Caco-2 (cell line): ENCODE measurements at regions not wholly inside any gene's neighbourhood (a gene's known extent, or its start where the extent isn't known, plus 50 kb on each side); places are given as distances from the start of the nearest gene placed in this dataset.

Source experiments
- BruUV-seq: library from RNA; stranded (reverse); fragments of 400-500 nt; replicated peaks from 2 replicates; lab custom pipeline; 2021; lab: Mats Ljungman, UMichigan
- CTCF ChIA-PET: fragments of 300-600 bp; sonication (Branson Sonifier 250); formaldehyde crosslinking; loops from one replicate; lab custom pipeline; 2022; ENCODE audit warnings: antibody characterized with exemption; lab: Charles Lee
- POLR2A ChIA-PET: fragments of 300-600 bp; sonication (Branson Sonifier 250); formaldehyde crosslinking; loops from one replicate; lab custom pipeline; 2022; ENCODE audit warnings: antibody characterized with exemption; lab: Charles Lee
- DNase-seq, 2 experiments: peaks; one replicate each; pipeline versions ENCODE4 v3.0.0 to v3.0.0-alpha.2; 2020 to 2022
- H3K27me3 ChIP-seq: replicated peaks from 2 replicates; pipeline ENCODE4 v1.6.0; 2011; ENCODE audit warnings: low read length; ENCODE audit not compliant: control insufficient read depth, insufficient read depth
- H3K36me3 ChIP-seq: 2 replicates; pipeline ENCODE4 v1.5.1; 2011; ENCODE audit warnings: low read length; ENCODE audit not compliant: control insufficient read depth, insufficient read depth
- H3K4me1 ChIP-seq: fragments of 250-450 bp; sonication (Bioruptor Pico); 2 replicates; pipeline ENCODE4 v1.5.1; 2020; ENCODE audit warnings: mild to moderate bottlenecking
- H3K4me3 ChIP-seq: 2 replicates; pipeline ENCODE4 v1.5.1; 2011; ENCODE audit warnings: low read depth, mild to moderate bottlenecking, control low read depth, low read length
- H3K9me3 ChIP-seq: fragments of 250-450 bp; sonication (Bioruptor Pico); 2 replicates; pipeline ENCODE4 v1.5.1; 2020; ENCODE audit warnings: mild to moderate bottlenecking, moderate library complexity
- H3K27ac Mint-ChIP-seq: one replicate; pipeline ENCODE4 v1.8.0; 2022; ENCODE audit warnings: mixed read lengths; ENCODE audit not compliant: unreplicated experiment
- H3K27me3 Mint-ChIP-seq: one replicate; pipeline ENCODE4 v1.8.0; 2022; ENCODE audit warnings: mixed read lengths; ENCODE audit not compliant: insufficient read depth, unreplicated experiment
- H3K36me3 Mint-ChIP-seq: one replicate; pipeline ENCODE4 v1.8.0; 2022; ENCODE audit warnings: mild to moderate bottlenecking, mixed read lengths; ENCODE audit not compliant: insufficient read depth, unreplicated experiment
- H3K4me1 Mint-ChIP-seq: one replicate; pipeline ENCODE4 v1.8.0; 2022; ENCODE audit warnings: low read depth, mixed read lengths; ENCODE audit not compliant: unreplicated experiment
- H3K4me3 Mint-ChIP-seq: one replicate; pipeline ENCODE4 v1.8.0; 2022; ENCODE audit warnings: mild to moderate bottlenecking, moderate library complexity, mixed read lengths; ENCODE audit not compliant: unreplicated experiment
- H3K9me3 Mint-ChIP-seq: one replicate; pipeline ENCODE4 v1.8.0; 2022; ENCODE audit warnings: mixed read lengths; ENCODE audit not compliant: unreplicated experiment
- CTCF ChIP-seq, 2 experiments: fragments of 200-600 bp in 1 of 2; IDR thresholded peaks; 1 replicate in 1 of 2; 2 replicates in 1 of 2; pipeline versions ENCODE4 v1.5.1 to v1.8.0; 2011 to 2022; ENCODE audit warnings: antibody characterized with exemption in 1 of 2, control low read depth in 1 of 2, inconsistent platforms in 1 of 2, low read depth in 1 of 2, low read length in 1 of 2, mild to moderate bottlenecking in 1 of 2, moderate library complexity in 1 of 2; ENCODE audit not compliant: insufficient read depth in 1 of 2, severe bottlenecking in 1 of 2, unreplicated experiment in 1 of 2
- intact Hi-C: fragments of 100-400 bp; cut with micrococcal nuclease; formaldehyde crosslinking; loops from one replicate; pipeline ENCODE4 v1.10.0; 2022; ENCODE audit not compliant: unreplicated experiment

DNA sequence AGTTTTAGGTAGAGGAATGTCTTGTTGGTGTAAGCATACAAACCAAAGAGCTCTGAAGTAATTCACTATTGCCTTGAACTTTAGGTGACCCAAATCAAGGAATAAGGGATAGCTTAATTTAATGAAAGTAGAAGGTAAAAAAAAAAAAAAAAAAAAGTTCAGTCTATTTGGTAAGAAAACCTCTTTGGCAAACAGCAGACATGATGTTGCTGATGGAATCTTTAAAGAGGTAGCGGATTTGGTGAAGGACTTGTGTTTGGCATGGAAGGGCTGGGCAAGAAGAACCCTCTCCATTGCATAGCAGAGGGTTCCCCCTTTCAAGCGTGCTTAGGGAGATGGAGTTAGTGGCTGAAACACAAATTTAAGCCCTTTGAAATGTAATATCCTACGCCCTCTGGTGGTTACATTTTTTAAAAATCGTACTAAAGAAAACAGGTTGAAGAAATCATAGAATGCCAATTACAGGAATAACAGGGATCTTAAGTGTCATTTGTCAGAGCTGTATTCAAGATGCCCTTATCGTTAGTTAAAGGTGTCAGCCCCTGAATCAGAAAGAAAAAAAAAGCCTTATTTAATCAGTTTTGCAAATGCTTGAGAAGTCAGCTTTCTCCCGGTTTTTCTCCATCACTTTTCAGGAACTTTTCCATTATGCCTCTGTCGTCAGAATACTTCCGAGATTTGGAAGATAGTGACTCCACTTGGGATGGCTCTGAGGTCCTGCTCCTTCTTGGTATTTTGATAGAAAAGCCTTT is 383.1 kb downstream of the KCNJ2 start:
- peak in 1 of 2 experiments; percentile 45 for DNase-seq
- H3K4me1 ChIP-seq, result no peaks in the 10 kb centered on the region
- H3K4me3 Mint-ChIP-seq, result no peak overlapping the region
- CTCF ChIA-PET, result interaction anchor here (0.6 kb wide), 3 partner anchors 15 to 496 kb away, joined by 3 to 8 read pairs (median 3); no protein-coding TSS in a partner anchor
- BruUV-seq, result no TSS peak
- no peaks in the 10 kb centered on the region for H3K36me3 ChIP-seq
- no peaks in the 10 kb centered on the region for H3K36me3 Mint-ChIP-seq
- no peak overlapping the region for H3K4me3 ChIP-seq
- TF ChIP-seq CTCF (IDR thresholded peaks at IDR 0.05; ENCODE audit: insufficient read depth in 1 of 2, low read depth in 1 of 2, low read length in 1 of 2, severe bottlenecking in 1 of 2, unreplicated experiment in 1 of 2), result peak; percentile 47 to 70
- no peaks in the 10 kb centered on the region for H3K27me3 ChIP-seq
- POLR2A ChIA-PET, result interaction anchor here (0.6 kb wide), 1 partner anchor 73 kb away, joined by 4 read pairs; no protein-coding TSS in a partner anchor
- peaks cover 6% of the 10 kb centered on the region for H3K4me1 Mint-ChIP-seq
- H3K9me3 ChIP-seq, result 0 out of 2 replicates have a peak, but pooled peaks cover 5% of the 10 kb centered on the region
- no peaks in the 10 kb centered on the region for H3K27me3 Mint-ChIP-seq
- intact Hi-C loops, result loop anchor here (5.0 kb wide), 5 partner anchors 150 to 1025 kb away; partner anchors contain the start of gene KCNJ2
- no peaks in the 10 kb centered on the region for H3K9me3 Mint-ChIP-seq
- no peak overlapping the region for H3K27ac Mint-ChIP-seq

GRCh38 chr17:70552982-70553334 is 383.6 kb downstream of the KCNJ2 start:
- POLR2A ChIA-PET, result no interaction called here
- no peak overlapping the region for H3K4me3 Mint-ChIP-seq
- CTCF ChIA-PET, result interaction anchor here (0.6 kb wide), 1 partner anchor 48 kb away, joined by 3 read pairs; no protein-coding TSS in a partner anchor

GRCh38 chr17:70555723-70556122 is 386.4 kb downstream of the KCNJ2 start:
- Mint-ChIP-seq H3K4me1 (peaks cover 6% of the 10 kb centered on the region), H3K27me3 (no peaks in the 10 kb centered on the region), H3K4me3 (no peak overlapping the region), H3K36me3 (no peaks in the 10 kb centered on the region), H3K9me3 (no peaks in the 10 kb centered on the region), H3K27ac (no peak overlapping the region)
- H3K36me3 ChIP-seq, result no peaks in the 10 kb centered on the region
- H3K4me3 ChIP-seq, result no peak overlapping the region
- no peaks in the 10 kb centered on the region for H3K27me3 ChIP-seq
- no peaks in the 10 kb centered on the region for H3K4me1 ChIP-seq
- no TSS peak for BruUV-seq
- POLR2A ChIA-PET, result no interaction called here
- no peak for DNase-seq
- no peak for TF ChIP-seq CTCF (IDR thresholded peaks at IDR 0.05; ENCODE audit: insufficient read depth in 1 of 2, low read depth in 1 of 2, low read length in 1 of 2, severe bottlenecking in 1 of 2, unreplicated experiment in 1 of 2)
- intact Hi-C loops, result no loop called here
- CTCF ChIA-PET, result no interaction called here
- 0 out of 2 replicates have a peak, but pooled peaks cover 5% of the 10 kb centered on the region for H3K9me3 ChIP-seq

More at GRCh38 chr17:70552982-70553334, 383.6 kb downstream of the KCNJ2 start:
- H3K27ac Mint-ChIP-seq, result no peak overlapping the region
- H3K4me1 ChIP-seq, result no peaks in the 10 kb centered on the region
- no peak for TF ChIP-seq CTCF (IDR thresholded peaks at IDR 0.05; ENCODE audit: insufficient read depth in 1 of 2, low read depth in 1 of 2, low read length in 1 of 2, severe bottlenecking in 1 of 2, unreplicated experiment in 1 of 2)
- H3K4me1 Mint-ChIP-seq, result peaks cover 6% of the 10 kb centered on the region
- H3K36me3 Mint-ChIP-seq, result no peaks in the 10 kb centered on the region
- no peaks in the 10 kb centered on the region for H3K36me3 ChIP-seq
- H3K9me3 ChIP-seq, result 0 out of 2 replicates have a peak, but pooled peaks cover 5% of the 10 kb centered on the region
- DNase-seq, result no peak
- no peak overlapping the region for H3K4me3 ChIP-seq
- intact Hi-C loops, result loop anchor here (5.0 kb wide), 5 partner anchors 151 to 1026 kb away; partner anchors contain the start of gene KCNJ2
- H3K9me3 Mint-ChIP-seq, result no peaks in the 10 kb centered on the region
- H3K27me3 Mint-ChIP-seq, result no peaks in the 10 kb centered on the region
- no TSS peak for BruUV-seq
- H3K27me3 ChIP-seq, result no peaks in the 10 kb centered on the region
